ENCODE measurements at regions not wholly inside any gene's neighbourhood (a gene's known extent, or its start where the extent isn't known, plus 50 kb on each side); places are given as distances from the start of the nearest gene placed in this dataset.

GRCh38 chr6:86558318-86558717 lies 379.0 kb upstream of the HTR1E start:
- TF ChIP-seq CTCF (conservative IDR thresholded peaks at IDR 0.05; ENCODE audit: low read length) (no peak), EZH2phosphoT487 (IDR thresholded peaks at IDR 0.05; ENCODE audit: borderline replicate concordance, low read depth, low read length) (no peak)

All from OCI-LY7 (cell line).